GM19372 (cell line): ENCODE measurements at regions not wholly inside any gene's neighbourhood (a gene's known extent, or its start where the extent isn't known, plus 50 kb on each side); places are given as distances from the start of the nearest gene placed in this dataset.

Experiments
- ATAC-seq: cut with Tn5 transposase; IDR thresholded peaks from one replicate; pipeline ENCODE4 v1.9.1; 2021; ENCODE audit warnings: mild to moderate bottlenecking, low read depth, moderate library complexity; ENCODE audit not compliant: unreplicated experiment

- no peak for ATAC-seq
Observed at GRCh38 chr12:92650228-92650822, 52.5 kb upstream of the PLEKHG7 start.

DNA sequence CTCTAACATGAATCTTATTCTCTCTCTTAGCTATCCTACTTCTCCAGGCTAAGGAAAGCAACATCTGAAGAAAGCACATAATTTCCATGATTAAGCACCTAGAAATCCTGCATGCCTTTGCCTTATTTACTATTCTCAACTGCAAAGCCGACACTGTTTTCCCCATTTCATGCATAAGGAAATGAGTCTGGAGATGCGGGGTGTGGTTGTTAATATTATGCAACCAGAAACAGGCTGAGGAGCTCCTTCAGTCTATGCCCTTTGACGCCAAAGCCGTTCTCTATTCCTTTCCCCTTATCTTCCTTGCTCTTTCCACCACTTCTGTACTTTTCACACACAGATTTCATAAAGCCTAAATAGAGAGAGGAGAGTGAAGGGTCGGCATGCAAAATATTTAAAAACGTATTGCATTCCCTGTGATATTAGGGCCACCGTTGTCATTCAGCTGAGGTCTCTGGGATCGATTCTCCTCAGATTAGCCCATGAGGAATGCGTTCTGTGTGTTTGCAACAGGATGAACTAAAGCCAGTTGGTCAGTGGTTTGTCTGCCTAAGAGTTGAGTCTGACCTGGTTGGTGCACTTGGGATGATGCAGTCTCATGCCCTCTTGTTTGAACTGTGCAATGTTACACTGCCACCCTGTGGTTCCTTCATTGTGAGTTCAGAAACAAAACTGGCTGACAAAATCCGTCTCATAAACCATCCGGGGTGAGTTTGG lies 53.1 kb upstream of the PLEKHG7 start:
- peak; percentile 92 for ATAC-seq

DNA sequence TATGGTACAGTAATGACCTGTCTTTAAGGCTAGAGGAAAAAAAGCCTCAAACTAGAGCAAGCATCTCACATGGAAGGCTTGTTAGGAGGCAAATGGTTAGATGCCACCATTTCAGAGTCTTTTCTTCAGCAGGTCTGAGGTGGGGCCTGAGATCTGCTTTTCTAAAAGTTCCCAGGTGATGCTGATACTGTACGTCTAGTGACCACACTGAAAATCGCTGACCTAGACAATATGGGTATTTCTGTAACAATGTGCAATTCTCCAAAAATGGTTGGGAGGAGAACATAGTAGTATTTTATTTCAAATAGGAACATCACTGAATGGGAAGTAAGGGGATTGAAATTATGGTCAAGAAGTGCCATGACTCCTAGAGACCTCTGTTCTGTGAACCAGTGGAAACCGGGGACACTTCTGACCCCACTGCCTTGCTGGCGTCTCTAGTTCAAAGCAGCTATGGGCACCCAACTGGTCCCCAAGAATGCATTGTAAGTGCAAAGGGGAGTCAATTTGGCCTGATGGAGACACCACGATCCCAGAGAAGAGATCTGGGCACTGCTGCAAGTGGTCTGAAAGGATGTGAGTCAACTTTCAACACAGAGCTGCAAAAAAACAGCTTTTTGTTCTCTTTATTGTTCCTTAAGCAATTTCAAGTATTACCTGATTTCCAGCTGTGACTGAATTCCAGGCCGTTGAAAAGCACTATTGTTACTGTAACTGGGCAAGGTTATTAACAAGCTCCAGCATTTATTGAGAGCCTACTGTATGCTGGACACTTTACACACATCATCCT lies 54.4 kb upstream of the PLEKHG7 start:
- no peak for ATAC-seq

DNA sequence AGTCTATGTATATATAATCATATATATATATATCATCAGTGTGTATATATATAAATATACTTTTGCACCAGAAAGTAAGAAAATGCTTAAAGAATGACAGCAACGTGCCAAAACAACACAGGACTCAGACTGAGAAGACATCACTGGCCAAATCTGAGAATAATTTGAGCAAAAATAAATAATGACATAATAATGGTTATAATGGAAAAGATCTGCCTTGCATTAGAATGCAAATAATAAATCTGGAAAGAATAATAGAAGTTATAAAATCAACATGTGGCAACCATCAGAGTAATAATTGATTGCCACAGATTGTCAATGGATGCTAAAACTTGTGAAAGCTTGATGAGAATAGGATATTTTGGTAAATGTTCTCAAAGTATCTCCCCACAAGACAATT lies 61.5 kb upstream of the PLEKHG7 start:
- no peak for ATAC-seq

- ATAC-seq, result no peak
Observed at GRCh38 chr12:92640691-92641090, 62.1 kb upstream of the PLEKHG7 start.

GRCh38 chr12:92639017-92639416 lies 63.8 kb upstream of the PLEKHG7 start:
- no peak for ATAC-seq

DNA sequence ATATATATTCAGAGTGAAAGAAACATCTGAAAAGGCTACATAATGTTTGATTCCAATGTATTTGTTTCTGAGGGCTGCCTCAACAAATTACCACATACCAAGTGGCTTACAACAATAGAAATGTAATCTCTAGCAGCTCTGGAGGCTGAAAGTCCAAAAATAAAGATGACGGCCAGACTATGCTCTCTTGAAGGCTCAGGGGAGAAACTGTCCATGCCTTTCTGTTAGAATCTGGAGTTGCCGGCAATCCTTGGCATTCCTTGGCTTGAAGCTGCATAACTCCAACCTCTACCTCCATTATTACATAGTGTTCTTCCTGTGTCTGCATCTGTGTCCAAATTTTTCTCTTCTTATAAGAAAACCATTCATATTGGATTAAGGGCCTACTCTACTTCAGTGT lies 68.1 kb upstream of the PLEKHG7 start:
- no peak for ATAC-seq

GRCh38 chr12:92634202-92634601 lies 68.6 kb upstream of the PLEKHG7 start:
- ATAC-seq, result no peak

GRCh38 chr12:92630968-92631367 lies 71.8 kb upstream of the PLEKHG7 start:
- ATAC-seq, result no peak

GRCh38 chr12:92629349-92630065 lies 73.3 kb upstream of the PLEKHG7 start:
- ATAC-seq, result no peak

- ATAC-seq, result no peak
Observed at GRCh38 chr12:92628476-92628875, 74.3 kb upstream of the PLEKHG7 start.

- no peak for ATAC-seq
Observed at GRCh38 chr12:92627511-92627910, 75.3 kb upstream of the PLEKHG7 start.

DNA sequence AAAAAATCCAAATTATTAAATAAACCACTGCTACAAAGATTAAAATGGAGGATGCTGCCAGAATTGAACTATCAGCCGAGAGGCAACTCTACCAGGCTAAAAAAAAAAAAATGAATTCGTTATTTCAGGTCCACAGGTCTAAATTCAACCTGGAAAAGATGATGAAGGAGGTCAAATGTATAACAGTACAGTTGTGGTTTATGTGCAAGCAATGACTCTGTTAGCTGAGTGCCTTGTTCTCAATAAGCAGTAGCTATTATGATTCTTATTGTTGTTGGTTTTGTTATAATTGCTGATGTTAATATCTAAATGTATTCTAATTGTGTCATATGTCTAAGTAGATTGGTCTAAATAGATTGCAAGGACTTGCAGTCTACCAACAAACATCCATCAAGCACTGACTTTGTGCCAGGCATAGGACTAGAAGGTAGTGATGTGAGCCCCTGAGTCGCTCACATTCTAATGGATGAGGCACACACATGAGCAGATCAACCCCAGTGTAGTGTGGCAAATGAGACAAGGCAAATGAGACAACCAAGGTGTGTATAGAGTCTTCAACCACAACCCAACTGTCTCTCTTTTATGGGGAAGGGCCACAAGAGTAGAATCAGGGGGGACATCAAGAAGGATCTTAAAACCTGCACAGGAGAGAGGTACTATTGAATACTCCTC lies 77.0 kb upstream of the PLEKHG7 start:
- ATAC-seq, result no peak

GRCh38 chr12:92624236-92624635 lies 78.6 kb upstream of the PLEKHG7 start:
- no peak for ATAC-seq

- no peak for ATAC-seq
Observed at GRCh38 chr12:92623386-92623785, 79.4 kb upstream of the PLEKHG7 start.

DNA sequence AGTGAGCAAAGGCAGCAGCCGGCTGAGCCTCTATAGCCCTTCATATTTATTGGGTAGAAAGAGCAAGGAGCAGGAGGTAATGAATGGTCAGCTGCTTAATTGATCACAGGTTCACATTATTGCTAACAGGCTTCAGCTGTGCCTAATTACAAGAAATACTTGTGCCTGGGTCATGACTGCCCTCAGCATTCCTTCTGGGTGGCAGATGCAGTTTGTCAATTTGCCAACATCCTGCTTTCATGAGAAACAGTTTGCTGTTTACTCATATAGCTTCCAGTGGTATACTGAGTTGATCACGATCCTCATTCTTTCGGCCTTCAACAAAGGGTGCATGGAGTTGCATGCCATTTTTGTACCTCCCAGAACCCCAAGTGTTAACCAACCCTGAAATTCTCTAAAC lies 81.0 kb upstream of the PLEKHG7 start:
- no peak for ATAC-seq

GRCh38 chr12:92621312-92621711 lies 81.5 kb upstream of the PLEKHG7 start:
- no peak for ATAC-seq

DNA sequence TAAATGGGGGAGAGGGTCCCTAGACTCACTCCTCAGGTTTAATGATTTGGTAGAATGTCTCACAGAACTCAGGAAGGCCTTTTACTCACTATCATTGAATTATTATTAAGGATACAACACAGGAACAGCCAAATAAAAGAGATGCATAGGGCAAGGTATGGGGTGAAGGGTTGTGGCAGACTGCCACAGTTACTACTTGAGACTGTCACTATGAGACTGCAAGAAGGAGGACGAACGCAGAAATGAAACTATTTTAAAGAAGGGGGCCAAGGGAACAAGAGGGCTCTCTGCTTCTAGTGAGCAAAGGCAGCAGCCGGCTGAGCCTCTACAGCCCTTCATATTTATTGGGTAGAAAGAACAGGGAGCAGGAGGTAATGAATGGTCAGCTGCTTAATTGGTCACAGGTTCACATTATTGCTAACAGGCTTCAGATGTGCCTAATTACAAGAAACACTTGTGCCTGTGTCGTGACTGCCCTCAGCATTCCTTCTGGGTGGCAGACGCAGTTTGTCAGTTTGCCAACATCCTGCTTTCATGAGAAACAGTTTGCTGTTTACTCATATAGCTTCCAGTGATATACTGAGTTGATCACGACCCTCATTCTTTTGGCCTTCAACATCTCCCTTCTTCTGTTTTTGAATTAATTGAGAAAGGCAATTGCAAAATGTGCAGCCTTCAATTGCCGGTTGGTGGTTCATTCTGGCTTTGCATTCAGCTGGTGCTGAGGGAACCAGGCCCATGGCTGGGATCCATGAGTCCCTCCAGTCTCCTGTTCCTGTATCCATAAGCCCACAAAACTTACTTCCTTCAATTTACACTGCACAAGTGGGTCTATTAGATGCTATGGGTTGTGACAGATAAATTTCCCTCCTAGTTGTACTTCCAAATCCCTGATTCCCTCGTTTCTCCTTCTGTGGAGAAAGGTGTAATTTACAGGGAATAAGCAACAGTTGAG lies 82.8 kb upstream of the PLEKHG7 start:
- no peak for ATAC-seq

DNA sequence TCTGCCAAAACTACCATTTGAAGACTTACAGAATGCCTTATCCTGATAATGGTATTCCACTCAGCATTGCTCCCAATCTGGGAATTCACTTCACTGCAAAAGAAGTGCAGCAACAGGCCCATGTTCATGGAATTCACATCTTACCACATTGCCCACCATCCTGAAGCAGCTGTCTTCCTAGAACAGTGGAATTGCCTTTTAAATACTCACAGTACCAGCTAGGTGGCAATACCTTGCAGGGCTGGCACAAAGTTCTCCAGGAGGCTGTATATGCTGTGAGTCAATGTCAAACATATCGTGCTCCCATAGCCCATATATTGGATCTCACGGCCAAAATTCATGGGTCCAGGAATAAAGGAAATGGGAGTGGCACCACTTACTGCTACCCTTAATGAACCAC lies 83.8 kb upstream of the PLEKHG7 start:
- ATAC-seq, result no peak
